Liver (tissue), 8 donors: ENCODE measurements at regions not wholly inside any gene's neighbourhood (a gene's known extent, or its start where the extent isn't known, plus 50 kb on each side); places are given as distances from the start of the nearest gene placed in this dataset.

Source experiments
- DNase-seq: peaks from one replicate; pipeline ENCODE4 v3.0.0-alpha.2; 2017; ENCODE audit warnings: low spot score
- H3K27ac ChIP-seq, 2 donors: one replicate each; pipeline ENCODE4 v1.7.0; 2013; ENCODE audit warnings: inconsistent platforms in 2 of 2, low read length in 2 of 2, control low read depth in 1 of 2, low read depth in 1 of 2, mild to moderate bottlenecking in 1 of 2
- H3K27me3 ChIP-seq, 4 donors: one replicate each; pipeline versions ENCODE4 v1.6.1 to v1.7.0; 2013; ENCODE audit warnings: low read length in 3 of 4, inconsistent platforms in 1 of 4, mild to moderate bottlenecking in 1 of 4, moderate library complexity in 1 of 4; ENCODE audit not compliant: control insufficient read depth in 4 of 4, insufficient read depth in 4 of 4
- H3K36me3 ChIP-seq, 4 donors: one replicate each; pipeline versions ENCODE4 v1.6.1 to v1.7.0; 2013; ENCODE audit warnings: low read length in 3 of 4, mild to moderate bottlenecking in 3 of 4, low read depth in 1 of 4, moderate library complexity in 1 of 4; ENCODE audit not compliant: control insufficient read depth in 4 of 4, insufficient read depth in 3 of 4
- H3K4me1 ChIP-seq, 4 donors: one replicate each; pipeline versions ENCODE4 v1.6.1 to v1.7.0; 2013; ENCODE audit warnings: low read length in 3 of 4, mild to moderate bottlenecking in 3 of 4, moderate library complexity in 1 of 4; ENCODE audit not compliant: control insufficient read depth in 4 of 4, insufficient read depth in 4 of 4
- H3K4me3 ChIP-seq, 3 donors: one replicate each; pipeline versions ENCODE4 v1.6.1 to v1.7.0; 2013; ENCODE audit warnings: low read length in 3 of 3, control low read depth in 1 of 3, low read depth in 1 of 3, mild to moderate bottlenecking in 1 of 3
- H3K9ac ChIP-seq, 2 donors: one replicate each; pipeline ENCODE4 v1.7.0; 2013; ENCODE audit warnings: low read length in 2 of 2, mild to moderate bottlenecking in 2 of 2, moderate library complexity in 2 of 2, control low read depth in 1 of 2, low read depth in 1 of 2
- H3K9me3 ChIP-seq, 4 donors: one replicate each; pipeline versions ENCODE4 v1.6.1 to v1.7.0; 2013; ENCODE audit warnings: low read length in 3 of 4; ENCODE audit not compliant: control insufficient read depth in 4 of 4
- ATF3 ChIP-seq: IDR thresholded peaks from 2 replicates; pipeline ENCODE4 v1.6.1; 2016; ENCODE audit warnings: antibody characterized with exemption
- FOXA1 ChIP-seq: IDR thresholded peaks from 2 replicates; pipeline ENCODE4 v1.6.1; 2016; ENCODE audit warnings: antibody characterized with exemption
- FOXA2 ChIP-seq: IDR thresholded peaks from 2 replicates; pipeline ENCODE4 v1.6.1; 2016; ENCODE audit warnings: antibody characterized with exemption
- HNF4A ChIP-seq, 2 donors: conservative IDR thresholded peaks; 2 replicates each; pipeline ENCODE4 v1.6.1; 2016; ENCODE audit warnings: antibody characterized with exemption in 2 of 2, mild to moderate bottlenecking in 2 of 2
- HNF4G ChIP-seq: IDR thresholded peaks from 2 replicates; pipeline ENCODE4 v1.6.1; 2016; ENCODE audit warnings: antibody characterized with exemption
- MAX ChIP-seq: IDR thresholded peaks from 2 replicates; pipeline ENCODE4 v1.6.1; 2016; ENCODE audit warnings: antibody characterized with exemption
- NR2F2 ChIP-seq: IDR thresholded peaks from 2 replicates; pipeline ENCODE4 v1.6.1; 2016; ENCODE audit warnings: antibody characterized with exemption
- RAD21 ChIP-seq, 2 donors: IDR thresholded peaks; 2 replicates each; pipeline ENCODE4 v1.6.1; 2016; ENCODE audit warnings: antibody characterized with exemption in 2 of 2, mild to moderate bottlenecking in 2 of 2
- REST ChIP-seq: IDR thresholded peaks from 2 replicates; pipeline ENCODE4 v1.6.1; 2016; ENCODE audit warnings: antibody characterized with exemption, mild to moderate bottlenecking
- RXRA ChIP-seq, 2 donors: IDR thresholded peaks; 2 replicates each; pipeline ENCODE4 v1.6.1; 2017 to 2018; ENCODE audit warnings: antibody characterized with exemption in 2 of 2, mild to moderate bottlenecking in 1 of 2
- SP1 ChIP-seq: IDR thresholded peaks from 2 replicates; pipeline ENCODE4 v1.6.1; 2018; ENCODE audit warnings: antibody characterized with exemption, mild to moderate bottlenecking
- TAF1 ChIP-seq: conservative IDR thresholded peaks from 2 replicates; pipeline ENCODE4 v1.6.1; 2016; ENCODE audit warnings: antibody characterized with exemption, mild to moderate bottlenecking
- WGBS: extraction: QIAGEN DNeasy Blood & Tissue Kit; methylation state at CpG from one replicate; pipeline ENCODE4 v1.1.7; 2013; 5-methylcytosine and 5-hydroxymethylcytosine counted together
- TF ChIP-seq, protein P1 (sequence below): IDR thresholded peaks from 2 replicates; pipeline ENCODE4 v1.6.1; 2016; ENCODE audit warnings: antibody characterized with exemption
- TF ChIP-seq, protein P2 (sequence below): fragments of 150-350 bp; IDR thresholded peaks from 2 replicates; pipeline ENCODE4 v1.5.1; 2017; ENCODE audit warnings: improper control_type of control experiment, low read depth, low read length; ENCODE audit not compliant: missing input control
- donor health status: healthy.
- donor health status: healthy.
- donor health status: healthy.
- donor health status: healthy.
- donor health status: healthy.

DNA sequence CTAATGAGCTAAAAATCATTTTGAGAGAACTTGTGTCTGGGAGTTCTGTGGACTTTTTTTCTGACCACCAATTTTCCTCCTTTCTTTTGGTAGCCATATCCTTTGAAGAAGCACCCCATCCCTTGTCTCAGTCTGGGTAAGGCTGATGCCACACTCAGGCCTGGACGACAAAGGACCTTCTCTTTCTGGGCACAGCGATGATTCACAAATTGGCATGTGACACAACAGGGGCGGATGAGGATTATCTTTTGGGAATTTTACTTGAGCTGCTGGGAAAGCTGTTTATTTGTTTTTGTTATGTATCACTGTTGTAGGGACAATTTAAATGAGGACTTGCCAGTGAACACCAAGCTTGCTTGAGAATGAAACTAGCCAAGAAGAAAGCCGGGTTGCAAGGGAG is 233.4 kb upstream of the HAND2 start:
- H3K4me1 ChIP-seq, result no peaks in the 10 kb centered on the region
- no peak overlapping the region for H3K27ac ChIP-seq
- TF ChIP-seq, protein P1, sequence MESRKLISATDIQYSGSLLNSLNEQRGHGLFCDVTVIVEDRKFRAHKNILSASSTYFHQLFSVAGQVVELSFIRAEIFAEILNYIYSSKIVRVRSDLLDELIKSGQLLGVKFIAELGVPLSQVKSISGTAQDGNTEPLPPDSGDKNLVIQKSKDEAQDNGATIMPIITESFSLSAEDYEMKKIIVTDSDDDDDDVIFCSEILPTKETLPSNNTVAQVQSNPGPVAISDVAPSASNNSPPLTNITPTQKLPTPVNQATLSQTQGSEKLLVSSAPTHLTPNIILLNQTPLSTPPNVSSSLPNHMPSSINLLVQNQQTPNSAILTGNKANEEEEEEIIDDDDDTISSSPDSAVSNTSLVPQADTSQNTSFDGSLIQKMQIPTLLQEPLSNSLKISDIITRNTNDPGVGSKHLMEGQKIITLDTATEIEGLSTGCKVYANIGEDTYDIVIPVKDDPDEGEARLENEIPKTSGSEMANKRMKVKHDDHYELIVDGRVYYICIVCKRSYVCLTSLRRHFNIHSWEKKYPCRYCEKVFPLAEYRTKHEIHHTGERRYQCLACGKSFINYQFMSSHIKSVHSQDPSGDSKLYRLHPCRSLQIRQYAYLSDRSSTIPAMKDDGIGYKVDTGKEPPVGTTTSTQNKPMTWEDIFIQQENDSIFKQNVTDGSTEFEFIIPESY, result no peak
- WGBS, result 73% methylated on average over 4 of the region's 4 CpGs
- no peak overlapping the region for H3K9ac ChIP-seq
- no peak overlapping the region for H3K4me3 ChIP-seq
- H3K27me3 ChIP-seq, result no peaks in the 10 kb centered on the region
- no peaks in the 10 kb centered on the region for H3K36me3 ChIP-seq
- DNase-seq, result no peak
- no peaks in the 10 kb centered on the region for H3K9me3 ChIP-seq

- Histone ChIP-seq H3K9me3 (no peaks in the 10 kb centered on the region), H3K27me3 (no peaks in the 10 kb centered on the region), H3K4me3 (no peak overlapping the region), H3K27ac (no peak overlapping the region), H3K36me3 (no peaks in the 10 kb centered on the region), H3K4me1 (no peaks in the 10 kb centered on the region), H3K9ac (no peak overlapping the region)
- no peak for TF ChIP-seq SP1
- TF ChIP-seq ATF3, result no peak
- no peak for TF ChIP-seq FOXA2
- no peak for TF ChIP-seq TAF1
- no peak for TF ChIP-seq RAD21 (IDR thresholded peaks at IDR 0.05)
- TF ChIP-seq NR2F2, result no peak
- TF ChIP-seq HNF4A (conservative IDR thresholded peaks at IDR 0.05), result no peak
- no peak for TF ChIP-seq REST
- no peak for TF ChIP-seq RXRA (IDR thresholded peaks at IDR 0.05)
- TF ChIP-seq FOXA1, result no peak
- TF ChIP-seq, protein P1, result no peak
- TF ChIP-seq HNF4G, result no peak
- TF ChIP-seq MAX, result no peak
- TF ChIP-seq, protein P2, sequence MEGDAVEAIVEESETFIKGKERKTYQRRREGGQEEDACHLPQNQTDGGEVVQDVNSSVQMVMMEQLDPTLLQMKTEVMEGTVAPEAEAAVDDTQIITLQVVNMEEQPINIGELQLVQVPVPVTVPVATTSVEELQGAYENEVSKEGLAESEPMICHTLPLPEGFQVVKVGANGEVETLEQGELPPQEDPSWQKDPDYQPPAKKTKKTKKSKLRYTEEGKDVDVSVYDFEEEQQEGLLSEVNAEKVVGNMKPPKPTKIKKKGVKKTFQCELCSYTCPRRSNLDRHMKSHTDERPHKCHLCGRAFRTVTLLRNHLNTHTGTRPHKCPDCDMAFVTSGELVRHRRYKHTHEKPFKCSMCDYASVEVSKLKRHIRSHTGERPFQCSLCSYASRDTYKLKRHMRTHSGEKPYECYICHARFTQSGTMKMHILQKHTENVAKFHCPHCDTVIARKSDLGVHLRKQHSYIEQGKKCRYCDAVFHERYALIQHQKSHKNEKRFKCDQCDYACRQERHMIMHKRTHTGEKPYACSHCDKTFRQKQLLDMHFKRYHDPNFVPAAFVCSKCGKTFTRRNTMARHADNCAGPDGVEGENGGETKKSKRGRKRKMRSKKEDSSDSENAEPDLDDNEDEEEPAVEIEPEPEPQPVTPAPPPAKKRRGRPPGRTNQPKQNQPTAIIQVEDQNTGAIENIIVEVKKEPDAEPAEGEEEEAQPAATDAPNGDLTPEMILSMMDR, result no peak
- no peak for DNase-seq
- WGBS, result 64% methylated on average over 5 of the region's 5 CpGs
Observed at GRCh38 chr4:173761938-173762337, 231.9 kb upstream of the HAND2 start.
